Activated B cell treated with CpG ODN at 0.5 μM for 24 hours (primary cell): ENCODE measurements at regions not wholly inside any gene's neighbourhood (a gene's known extent, or its start where the extent isn't known, plus 50 kb on each side); places are given as distances from the start of the nearest gene placed in this dataset.
A peak's percentile ranks its signal among the peaks of the same experiment; 100 is the strongest.

Experiments used
- ATAC-seq: fragments of 200-7000 bp; cut with Tn5 transposase; one replicate; pipeline ENCODE4 v1.10.0; 2021; ENCODE audit warnings: low read depth, mild to moderate bottlenecking, moderate library complexity
- CTCF ChIA-PET: fragments of 350-600 bp; sonication (Branson Sonifier 250); formaldehyde crosslinking; loops from one replicate; lab custom pipeline; 2021; ENCODE audit warnings: antibody characterized with exemption; lab: Charles Lee
- POLR2A ChIA-PET: fragments of 350-600 bp; sonication (Branson Sonifier 250); formaldehyde crosslinking; loops from one replicate; lab custom pipeline; 2021; ENCODE audit warnings: antibody characterized with exemption; lab: Charles Lee
- DNase-seq: peaks from one replicate; pipeline ENCODE4 v3.0.0; 2022
- H3K27ac Mint-ChIP-seq: one replicate; pipeline ENCODE4 v1.8.0; 2020; ENCODE audit warnings: mixed read lengths
- H3K27me3 Mint-ChIP-seq: one replicate; pipeline ENCODE4 v1.8.0; 2021; ENCODE audit warnings: mixed read lengths
- H3K36me3 Mint-ChIP-seq: one replicate; pipeline ENCODE4 v1.8.0; 2021; ENCODE audit warnings: low read depth, mixed read lengths
- H3K4me1 Mint-ChIP-seq: one replicate; pipeline ENCODE4 v1.8.0; 2021; ENCODE audit warnings: mixed read lengths
- H3K4me3 Mint-ChIP-seq: one replicate; pipeline ENCODE4 v1.8.0; 2020; ENCODE audit warnings: mild to moderate bottlenecking, mixed read lengths
- H3K9me3 Mint-ChIP-seq: one replicate; pipeline ENCODE4 v1.8.0; 2020; ENCODE audit warnings: mixed read lengths
- intact Hi-C: fragments of 100-400 bp; cut with micrococcal nuclease; formaldehyde crosslinking; loops from one replicate; pipeline ENCODE4 v1.15.1; 2024
- TF ChIP-seq, protein P1 (sequence below): fragments of 200-600 bp; IDR thresholded peaks from one replicate; pipeline ENCODE4 v1.8.0; 2022; ENCODE audit warnings: antibody characterized with exemption, mild to moderate bottlenecking

DNA sequence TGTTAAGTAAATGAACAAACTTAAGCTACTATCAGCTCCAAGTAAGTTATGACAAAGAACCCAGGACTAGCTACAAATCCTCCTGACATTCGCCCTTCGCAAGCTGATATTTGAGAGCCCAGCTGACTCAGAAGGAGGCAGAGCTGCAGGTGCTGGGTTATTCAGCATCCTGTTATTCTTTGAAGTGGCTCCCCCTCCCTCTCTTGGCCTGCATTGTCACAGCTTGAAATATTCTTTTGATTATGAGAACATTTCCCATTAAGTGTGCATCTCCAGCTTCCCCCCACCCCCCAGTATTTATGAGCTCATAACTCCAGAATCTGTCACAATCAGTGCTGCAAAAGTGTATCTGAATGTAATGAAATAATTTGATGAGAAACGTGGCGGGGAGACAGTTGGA is 78.8 kb upstream of the RALY start:
- intact Hi-C loops: loop anchor here (1.0 kb wide), 3 partner anchors 123 to 214 kb away; no protein-coding TSS in a partner anchor
- Mint-ChIP-seq H3K4me3 (no peak overlapping the region), H3K4me1 (peaks cover 13% of the 10 kb centered on the region), H3K27ac (no peak overlapping the region), H3K9me3 (no peaks in the 10 kb centered on the region), H3K36me3 (no peaks in the 10 kb centered on the region), H3K27me3 (no peaks in the 10 kb centered on the region)
- DNase-seq: no peak
- POLR2A ChIA-PET: interaction anchor here (0.6 to 1.4 kb wide), 2 partner anchors 26 to 155 kb away, joined by 3 to 5 read pairs; no protein-coding TSS in a partner anchor
- TF ChIP-seq, protein P1, sequence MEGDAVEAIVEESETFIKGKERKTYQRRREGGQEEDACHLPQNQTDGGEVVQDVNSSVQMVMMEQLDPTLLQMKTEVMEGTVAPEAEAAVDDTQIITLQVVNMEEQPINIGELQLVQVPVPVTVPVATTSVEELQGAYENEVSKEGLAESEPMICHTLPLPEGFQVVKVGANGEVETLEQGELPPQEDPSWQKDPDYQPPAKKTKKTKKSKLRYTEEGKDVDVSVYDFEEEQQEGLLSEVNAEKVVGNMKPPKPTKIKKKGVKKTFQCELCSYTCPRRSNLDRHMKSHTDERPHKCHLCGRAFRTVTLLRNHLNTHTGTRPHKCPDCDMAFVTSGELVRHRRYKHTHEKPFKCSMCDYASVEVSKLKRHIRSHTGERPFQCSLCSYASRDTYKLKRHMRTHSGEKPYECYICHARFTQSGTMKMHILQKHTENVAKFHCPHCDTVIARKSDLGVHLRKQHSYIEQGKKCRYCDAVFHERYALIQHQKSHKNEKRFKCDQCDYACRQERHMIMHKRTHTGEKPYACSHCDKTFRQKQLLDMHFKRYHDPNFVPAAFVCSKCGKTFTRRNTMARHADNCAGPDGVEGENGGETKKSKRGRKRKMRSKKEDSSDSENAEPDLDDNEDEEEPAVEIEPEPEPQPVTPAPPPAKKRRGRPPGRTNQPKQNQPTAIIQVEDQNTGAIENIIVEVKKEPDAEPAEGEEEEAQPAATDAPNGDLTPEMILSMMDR: no peak
- ATAC-seq: no peak
- CTCF ChIA-PET: interaction anchor here (0.6 to 3.1 kb wide), 13 partner anchors 15 to 224 kb away, joined by 3 to 27 read pairs (median 3); no protein-coding TSS in a partner anchor

DNA sequence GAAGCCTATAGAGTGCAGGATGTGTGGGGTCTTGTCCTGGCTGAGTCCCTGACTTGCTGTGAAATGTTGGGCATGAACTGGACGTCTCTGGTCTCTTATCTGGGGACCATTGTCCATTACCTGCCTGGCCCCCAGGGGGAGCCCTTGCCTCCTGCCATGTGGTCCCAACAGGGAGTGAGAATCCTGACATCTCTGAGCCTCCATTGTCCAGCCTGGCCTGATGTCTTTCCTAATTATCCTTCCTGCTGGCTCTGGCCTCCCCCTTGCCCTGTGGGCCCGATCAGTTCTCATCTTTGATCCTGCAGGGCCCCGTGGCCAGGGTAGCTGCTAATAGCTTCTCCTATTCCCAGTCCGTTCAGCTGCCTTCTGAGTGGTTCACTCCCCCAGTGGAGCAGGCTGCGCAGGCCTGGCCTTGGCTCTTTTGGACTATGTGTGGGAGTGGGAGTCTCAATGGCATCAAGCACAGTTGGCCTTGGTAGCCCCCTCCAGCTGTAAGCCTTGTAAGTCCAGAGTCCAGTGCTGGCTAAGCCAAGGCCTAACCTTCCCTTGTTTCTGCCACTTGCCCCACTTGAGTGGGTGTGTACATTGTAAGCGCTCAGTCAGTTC is 77.9 kb upstream of the RALY start:
- no peaks in the 10 kb centered on the region for H3K36me3 Mint-ChIP-seq
- no peak overlapping the region for H3K27ac Mint-ChIP-seq
- TF ChIP-seq, protein P1: no peak
- CTCF ChIA-PET: interaction anchor here (1.0 to 3.1 kb wide), 8 partner anchors 95 to 223 kb away, joined by 3 to 27 read pairs (median 3); no protein-coding TSS in a partner anchor
- DNase-seq: peak; percentile 38
- POLR2A ChIA-PET: interaction anchor here (1.4 kb wide), 1 partner anchor 154 kb away, joined by 5 read pairs; no protein-coding TSS in a partner anchor
- intact Hi-C loops: loop anchor here (1.0 kb wide), 3 partner anchors 124 to 213 kb away; no protein-coding TSS in a partner anchor
- peaks cover 15% of the 10 kb centered on the region for H3K4me1 Mint-ChIP-seq
- H3K4me3 Mint-ChIP-seq: no peak overlapping the region
- H3K27me3 Mint-ChIP-seq: no peaks in the 10 kb centered on the region
- ATAC-seq: peak; percentile 52
- no peaks in the 10 kb centered on the region for H3K9me3 Mint-ChIP-seq

DNA sequence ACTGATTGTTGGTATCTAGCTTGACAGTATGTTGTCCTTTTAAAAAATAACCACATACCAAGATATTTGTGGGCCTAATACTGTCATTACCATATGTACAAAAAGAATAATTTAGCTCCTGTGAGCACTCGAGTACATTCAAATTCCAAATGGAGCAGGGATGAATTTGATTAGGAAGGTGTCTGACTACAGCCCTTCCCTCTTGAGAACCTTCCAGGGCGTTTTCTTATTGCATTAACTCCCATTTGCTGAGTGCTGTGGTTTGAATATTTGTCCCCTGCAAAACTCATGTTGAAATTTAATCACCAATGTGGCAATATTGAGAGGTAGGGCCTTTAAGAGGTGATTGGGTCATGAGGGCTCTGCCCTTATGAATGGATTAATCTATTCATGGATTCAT is 76.9 kb upstream of the RALY start:
- Mint-ChIP-seq H3K27ac (no peak overlapping the region), H3K4me1 (peaks cover 15% of the 10 kb centered on the region), H3K9me3 (no peaks in the 10 kb centered on the region), H3K36me3 (no peaks in the 10 kb centered on the region), H3K4me3 (no peak overlapping the region), H3K27me3 (no peaks in the 10 kb centered on the region)
- CTCF ChIA-PET: interaction anchor here (1.3 to 3.1 kb wide), 2 partner anchors 9 to 152 kb away, joined by 5 to 27 read pairs; no protein-coding TSS in a partner anchor
- intact Hi-C loops: no loop called here
- POLR2A ChIA-PET: interaction anchor here (0.7 kb wide), 1 partner anchor 143 kb away, joined by 3 read pairs; no protein-coding TSS in a partner anchor
- TF ChIP-seq, protein P1: no peak
- no peak for DNase-seq
- no peak for ATAC-seq

DNA sequence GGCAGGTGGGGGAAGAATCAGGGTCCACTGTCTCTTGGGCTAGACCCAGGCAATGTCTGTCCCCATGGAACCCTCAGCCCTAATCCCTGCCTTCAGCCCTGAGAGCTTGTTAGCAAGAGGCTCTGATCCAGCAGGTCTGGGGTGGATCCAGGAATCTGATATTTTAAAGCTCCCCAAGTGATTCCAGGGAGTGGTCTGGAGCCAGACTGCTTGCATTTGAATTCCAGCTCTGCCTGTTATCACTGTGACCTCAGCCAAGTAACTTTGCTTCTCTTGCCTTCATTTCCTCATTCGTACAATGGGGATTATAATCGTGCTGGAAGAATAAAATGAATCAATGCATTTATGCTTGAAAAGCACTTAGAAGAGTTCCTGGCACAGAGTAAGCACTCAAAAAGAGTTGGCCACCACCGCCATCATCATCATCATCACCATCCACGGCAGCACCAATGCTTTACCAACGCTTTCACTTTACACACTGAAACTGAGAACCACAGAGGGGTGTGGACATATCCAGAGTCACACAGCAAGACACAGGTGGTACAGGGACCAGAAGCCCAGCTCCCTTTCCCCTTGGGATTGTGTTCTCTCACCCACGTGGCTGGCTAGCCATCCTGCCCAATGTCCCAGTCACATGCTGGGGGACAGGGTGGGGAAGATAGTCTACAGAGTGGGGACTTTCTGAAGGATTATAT is 75.7 kb upstream of the RALY start:
- CTCF ChIA-PET: no interaction called here
- POLR2A ChIA-PET: no interaction called here
- intact Hi-C loops: no loop called here
- ATAC-seq: peak; percentile 25
- Mint-ChIP-seq H3K4me3 (no peak overlapping the region), H3K36me3 (no peaks in the 10 kb centered on the region), H3K27ac (peak overlapping the region; percentile 24), H3K9me3 (no peaks in the 10 kb centered on the region), H3K27me3 (no peaks in the 10 kb centered on the region), H3K4me1 (peaks cover 15% of the 10 kb centered on the region)
- DNase-seq: no peak
- TF ChIP-seq, protein P1: no peak

DNA sequence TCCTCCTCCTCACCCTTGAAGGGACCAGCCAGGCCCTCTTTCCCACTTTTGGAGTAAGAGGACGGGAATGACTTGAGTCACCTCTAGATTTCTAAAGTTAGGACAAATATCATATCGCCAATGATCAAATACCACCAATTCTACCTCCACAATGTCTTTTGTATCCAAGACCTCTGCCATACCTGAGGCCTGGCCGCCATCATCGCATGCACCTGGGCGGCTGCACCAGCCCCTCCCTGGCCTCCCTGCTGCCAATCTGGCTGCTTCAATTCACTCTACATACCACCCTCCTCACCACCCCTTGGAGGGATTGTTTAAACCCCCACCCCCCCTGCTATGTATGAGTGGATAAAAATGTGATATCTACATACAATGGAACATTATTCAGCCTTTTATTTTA is 75.0 kb upstream of the RALY start:
- DNase-seq: no peak
- TF ChIP-seq, protein P1: no peak
- H3K4me3 Mint-ChIP-seq: no peak overlapping the region
- H3K27me3 Mint-ChIP-seq: no peaks in the 10 kb centered on the region
- intact Hi-C loops: no loop called here
- POLR2A ChIA-PET: interaction anchor here (0.6 kb wide), 1 partner anchor 16 kb away, joined by 5 read pairs; no protein-coding TSS in a partner anchor
- no peak for ATAC-seq
- CTCF ChIA-PET: interaction anchor here (1.0 kb wide), 1 partner anchor 131 kb away, joined by 4 read pairs; no protein-coding TSS in a partner anchor
- H3K4me1 Mint-ChIP-seq: peaks cover 15% of the 10 kb centered on the region
- H3K36me3 Mint-ChIP-seq: no peaks in the 10 kb centered on the region
- no peaks in the 10 kb centered on the region for H3K9me3 Mint-ChIP-seq
- H3K27ac Mint-ChIP-seq: no peak overlapping the region
